Loucy (cell line): ENCODE measurements at regions not wholly inside any gene's neighbourhood (a gene's known extent, or its start where the extent isn't known, plus 50 kb on each side); places are given as distances from the start of the nearest gene placed in this dataset.

Experiments
- EZH2phosphoT487 ChIP-seq: fragments of 200-600 bp; IDR thresholded peaks from 2 replicates; pipeline ENCODE4 v1.6.1; 2018; ENCODE audit warnings: antibody characterized with exemption, mild to moderate bottlenecking, moderate library complexity, borderline replicate concordance
- TF ChIP-seq, protein P1 (sequence below): fragments of 200-600 bp; sonication (generic); conservative IDR thresholded peaks from 2 replicates; pipeline ENCODE4 v1.5.1; 2014; ENCODE audit warnings: mild to moderate bottlenecking, antibody characterized with exemption, low read length

DNA sequence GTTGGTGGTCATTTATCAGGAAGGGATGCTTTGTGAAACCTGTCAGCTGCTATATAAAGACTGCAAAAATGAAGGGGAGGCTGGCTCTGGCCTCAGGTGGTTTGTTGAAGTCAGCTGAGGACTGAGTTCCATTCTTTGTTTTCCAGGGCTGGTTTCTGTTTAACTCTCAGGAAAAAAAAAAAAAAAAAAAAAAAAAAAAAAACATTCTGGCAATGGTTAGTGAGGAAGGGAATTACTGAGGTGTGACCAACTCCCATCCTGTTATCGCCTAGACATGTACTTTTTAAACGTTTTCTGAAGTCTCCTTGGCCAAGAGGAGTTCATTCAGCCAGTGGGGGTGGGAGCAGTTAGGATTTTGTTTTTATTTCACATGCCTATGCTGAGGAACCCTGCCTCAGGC, 316.3 kb downstream of the OXSM start:
- no peak for TF ChIP-seq EZH2phosphoT487
- TF ChIP-seq, protein P1, sequence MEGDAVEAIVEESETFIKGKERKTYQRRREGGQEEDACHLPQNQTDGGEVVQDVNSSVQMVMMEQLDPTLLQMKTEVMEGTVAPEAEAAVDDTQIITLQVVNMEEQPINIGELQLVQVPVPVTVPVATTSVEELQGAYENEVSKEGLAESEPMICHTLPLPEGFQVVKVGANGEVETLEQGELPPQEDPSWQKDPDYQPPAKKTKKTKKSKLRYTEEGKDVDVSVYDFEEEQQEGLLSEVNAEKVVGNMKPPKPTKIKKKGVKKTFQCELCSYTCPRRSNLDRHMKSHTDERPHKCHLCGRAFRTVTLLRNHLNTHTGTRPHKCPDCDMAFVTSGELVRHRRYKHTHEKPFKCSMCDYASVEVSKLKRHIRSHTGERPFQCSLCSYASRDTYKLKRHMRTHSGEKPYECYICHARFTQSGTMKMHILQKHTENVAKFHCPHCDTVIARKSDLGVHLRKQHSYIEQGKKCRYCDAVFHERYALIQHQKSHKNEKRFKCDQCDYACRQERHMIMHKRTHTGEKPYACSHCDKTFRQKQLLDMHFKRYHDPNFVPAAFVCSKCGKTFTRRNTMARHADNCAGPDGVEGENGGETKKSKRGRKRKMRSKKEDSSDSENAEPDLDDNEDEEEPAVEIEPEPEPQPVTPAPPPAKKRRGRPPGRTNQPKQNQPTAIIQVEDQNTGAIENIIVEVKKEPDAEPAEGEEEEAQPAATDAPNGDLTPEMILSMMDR = no peak
